HEK293 (cell line): ENCODE measurements at regions not wholly inside any gene's neighbourhood (a gene's known extent, or its start where the extent isn't known, plus 50 kb on each side); places are given as distances from the start of the nearest gene placed in this dataset.

Experiments
- CTCF ChIA-PET: fragments of 350-600 bp; formaldehyde crosslinking; extraction: SDS; loops from one replicate; lab custom pipeline; 2021; ENCODE audit warnings: antibody characterized with exemption; lab: Yijun Ruan, JAX
- POLR2A ChIA-PET: fragments of 300-600 bp; formaldehyde crosslinking; extraction: SDS; loops from one replicate; lab custom pipeline; 2020; ENCODE audit warnings: antibody characterized with exemption, inconsistent platforms; lab: Yijun Ruan, JAX
- H3K27ac ChIP-seq: fragments of 200-500 bp; sonication (Bioruptor generic); 2 replicates; pipeline ENCODE4 v1.5.1; 2014; ENCODE audit warnings: low read depth, low read length, control low read depth, inconsistent platforms; ENCODE audit errors: extremely low read depth
- H3K36me3 ChIP-seq, 2 experiments: fragments of 200-500 bp in 1 of 2; sonication (Bioruptor generic) in 1 of 2; 1 replicate in 1 of 2; 2 replicates in 1 of 2; pipeline ENCODE4 v1.5.1; 2014 to 2017; ENCODE audit warnings: inconsistent platforms in 2 of 2, low read length in 2 of 2; ENCODE audit not compliant: control insufficient read depth in 2 of 2, insufficient read depth in 1 of 2
- H3K4me1 ChIP-seq: fragments of 200-500 bp; sonication (Bioruptor generic); 2 replicates; pipeline ENCODE4 v1.5.1; 2014; ENCODE audit warnings: mild to moderate bottlenecking, low read length, inconsistent platforms; ENCODE audit not compliant: control insufficient read depth, insufficient read depth
- H3K4me3 ChIP-seq: 2 replicates; pipeline ENCODE4 v1.5.1; 2011; ENCODE audit warnings: low read depth, mild to moderate bottlenecking, control low read depth, low read length, moderate library complexity
- H3K9me3 ChIP-seq: fragments of 200-500 bp; sonication (Bioruptor generic); 2 replicates; pipeline ENCODE4 v1.5.1; 2014; ENCODE audit warnings: low read depth, low read length, inconsistent platforms; ENCODE audit not compliant: control insufficient read depth, insufficient read depth
- GLI4 ChIP-seq: fragments of 450-650 bp; formaldehyde crosslinking; IDR thresholded peaks from 2 replicates; pipeline ENCODE4 v1.5.1; 2016; ENCODE audit warnings: missing biosample characterization, missing genetic modification characterization
- IKZF3 ChIP-seq: fragments of 450-650 bp; IDR thresholded peaks from 2 replicates; pipeline ENCODE4 v1.5.0; 2018; ENCODE audit warnings: missing biosample characterization, mild to moderate bottlenecking, missing genetic modification characterization, moderate library complexity
- KLF7 ChIP-seq: fragments of 450-650 bp; formaldehyde crosslinking; IDR thresholded peaks from 2 replicates; pipeline ENCODE4 v1.5.1; 2016; ENCODE audit warnings: missing biosample characterization, missing genetic modification characterization, borderline replicate concordance
- SCRT2 ChIP-seq: fragments of 450-650 bp; formaldehyde crosslinking; IDR thresholded peaks from 2 replicates; pipeline ENCODE4 v1.5.1; 2016; ENCODE audit warnings: missing biosample characterization, missing genetic modification characterization
- ZBTB17 ChIP-seq: fragments of 450-650 bp; formaldehyde crosslinking; IDR thresholded peaks from 2 replicates; pipeline ENCODE4 v1.5.1; 2016; ENCODE audit warnings: missing biosample characterization, missing genetic modification characterization
- ZBTB21 ChIP-seq: fragments of 450-650 bp; formaldehyde crosslinking; IDR thresholded peaks from 2 replicates; pipeline ENCODE4 v1.5.1; 2017; ENCODE audit warnings: missing biosample characterization, missing genetic modification characterization
- ZNF24 ChIP-seq: fragments of 450-650 bp; formaldehyde crosslinking; IDR thresholded peaks from 2 replicates; pipeline ENCODE4 v1.5.1; 2016; ENCODE audit warnings: missing biosample characterization, missing genetic modification characterization
- ZNF366 ChIP-seq: fragments of 450-650 bp; formaldehyde crosslinking; conservative IDR thresholded peaks from 2 replicates; pipeline ENCODE4 v1.5.1; 2016; ENCODE audit warnings: missing biosample characterization, missing genetic modification characterization
- ZNF521 ChIP-seq: fragments of 450-650 bp; formaldehyde crosslinking; IDR thresholded peaks from 2 replicates; pipeline ENCODE4 v1.5.1; 2017; ENCODE audit warnings: missing biosample characterization, mild to moderate bottlenecking, missing genetic modification characterization
- ZNF692 ChIP-seq: fragments of 450-650 bp; formaldehyde crosslinking; IDR thresholded peaks from 2 replicates; pipeline ENCODE4 v1.5.1; 2016; ENCODE audit warnings: missing biosample characterization, missing genetic modification characterization
- ZNF76 ChIP-seq: fragments of 450-650 bp; formaldehyde crosslinking; IDR thresholded peaks from 2 replicates; pipeline ENCODE4; 2016; ENCODE audit warnings: low read depth, missing biosample characterization, missing genetic modification characterization, borderline replicate concordance
- ZNF792 ChIP-seq: fragments of 450-650 bp; formaldehyde crosslinking; IDR thresholded peaks from 2 replicates; pipeline ENCODE4 v1.5.1; 2016; ENCODE audit warnings: missing biosample characterization, missing genetic modification characterization
- ZNF837 ChIP-seq: fragments of 450-650 bp; formaldehyde crosslinking; IDR thresholded peaks from 2 replicates; pipeline ENCODE4 v1.5.1; 2016; ENCODE audit warnings: missing biosample characterization, missing genetic modification characterization
- ZSCAN18 ChIP-seq: fragments of 450-650 bp; formaldehyde crosslinking; IDR thresholded peaks from 2 replicates; pipeline ENCODE4 v1.5.1; 2016; ENCODE audit warnings: missing biosample characterization, missing genetic modification characterization
- TF ChIP-seq, protein P1 (sequence below): fragments of 450-650 bp; formaldehyde crosslinking; IDR thresholded peaks from 2 replicates; pipeline ENCODE4 v1.5.1; 2016; ENCODE audit warnings: missing biosample characterization, missing genetic modification characterization
- TF ChIP-seq, protein P2 (sequence below): fragments of 450-650 bp; formaldehyde crosslinking; IDR thresholded peaks from 2 replicates; pipeline ENCODE4 v1.5.1; 2016; ENCODE audit warnings: missing biosample characterization, missing genetic modification characterization, low read depth
- TF ChIP-seq, protein P3 (sequence below): fragments of 450-650 bp; formaldehyde crosslinking; IDR thresholded peaks from 2 replicates; pipeline ENCODE4 v1.5.1; 2016; ENCODE audit warnings: missing biosample characterization, missing genetic modification characterization, borderline replicate concordance

DNA sequence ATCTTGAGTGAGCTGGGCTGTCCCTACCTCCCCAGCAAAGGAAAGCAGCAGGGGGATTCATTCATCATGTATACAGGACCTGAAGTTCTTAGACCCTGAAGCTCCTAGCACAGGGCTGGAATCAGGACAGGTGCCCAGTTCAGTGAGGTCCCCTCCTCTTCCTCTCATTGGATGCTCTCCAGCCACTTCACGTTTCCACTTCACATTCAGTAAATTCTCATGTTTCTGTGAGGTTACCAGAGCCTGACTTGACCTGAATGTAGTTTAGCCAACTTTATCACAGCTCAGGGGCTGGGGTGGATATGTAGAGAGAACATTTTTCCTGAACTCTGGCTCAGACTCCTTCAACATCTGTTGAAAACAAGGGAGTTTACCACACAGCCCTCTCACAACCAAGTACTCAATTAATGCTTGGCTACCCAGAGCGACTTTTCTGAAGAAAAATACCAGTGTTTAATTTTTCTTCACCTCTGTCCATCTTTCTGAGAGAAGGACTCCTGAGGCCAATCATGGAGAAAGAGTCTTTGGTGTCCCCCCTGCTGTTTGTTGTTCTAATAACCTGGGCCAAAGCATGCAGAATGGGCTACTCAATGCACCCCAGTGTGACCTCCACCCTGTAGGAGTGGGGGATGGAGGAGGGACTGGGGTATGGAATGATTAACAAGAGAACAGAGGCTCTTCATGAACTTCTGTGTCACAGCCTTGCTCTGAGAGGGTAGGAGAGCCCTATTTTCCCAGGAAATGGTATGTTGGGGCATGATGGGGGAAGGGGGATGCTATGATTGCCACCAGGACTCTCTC, 108.3 kb upstream of the FGGY start:
- TF ChIP-seq ZNF24 (tag by site-specific recombination) (no peak), SCRT2 (no peak), ZNF521 (tag by site-specific recombination) (no peak), KLF7 (no peak), ZNF837 (tag by site-specific recombination) (no peak), ZNF76 (no peak), ZNF366 (tag by site-specific recombination) (no peak), ZBTB17 (tag by site-specific recombination) (no peak), ZNF792 (tag by site-specific recombination) (no peak), GLI4 (tag by site-specific recombination) (no peak), ZNF692 (tag by site-specific recombination) (no peak), IKZF3 (tag by site-specific recombination) (no peak), ZSCAN18 (tag by site-specific recombination) (no peak), ZBTB21 (tag by site-specific recombination) (no peak)
- TF ChIP-seq, protein P1, sequence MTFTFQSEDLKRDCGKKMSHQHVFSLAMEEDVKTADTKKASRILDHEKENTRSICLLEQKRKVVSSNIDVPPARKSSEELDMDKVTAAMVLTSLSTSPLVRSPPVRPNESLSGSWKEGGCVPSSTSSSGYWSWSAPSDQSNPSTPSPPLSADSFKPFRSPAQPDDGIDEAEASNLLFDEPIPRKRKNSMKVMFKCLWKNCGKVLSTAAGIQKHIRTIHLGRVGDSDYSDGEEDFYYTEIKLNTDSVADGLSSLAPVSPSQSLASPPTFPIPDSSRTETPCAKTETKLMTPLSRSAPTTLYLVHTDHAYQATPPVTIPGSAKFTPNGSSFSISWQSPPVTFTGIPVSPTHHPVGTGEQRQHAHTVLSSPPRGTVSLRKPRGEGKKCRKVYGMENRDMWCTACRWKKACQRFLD (tag by site-specific recombination), result no peak
- TF ChIP-seq, protein P2, sequence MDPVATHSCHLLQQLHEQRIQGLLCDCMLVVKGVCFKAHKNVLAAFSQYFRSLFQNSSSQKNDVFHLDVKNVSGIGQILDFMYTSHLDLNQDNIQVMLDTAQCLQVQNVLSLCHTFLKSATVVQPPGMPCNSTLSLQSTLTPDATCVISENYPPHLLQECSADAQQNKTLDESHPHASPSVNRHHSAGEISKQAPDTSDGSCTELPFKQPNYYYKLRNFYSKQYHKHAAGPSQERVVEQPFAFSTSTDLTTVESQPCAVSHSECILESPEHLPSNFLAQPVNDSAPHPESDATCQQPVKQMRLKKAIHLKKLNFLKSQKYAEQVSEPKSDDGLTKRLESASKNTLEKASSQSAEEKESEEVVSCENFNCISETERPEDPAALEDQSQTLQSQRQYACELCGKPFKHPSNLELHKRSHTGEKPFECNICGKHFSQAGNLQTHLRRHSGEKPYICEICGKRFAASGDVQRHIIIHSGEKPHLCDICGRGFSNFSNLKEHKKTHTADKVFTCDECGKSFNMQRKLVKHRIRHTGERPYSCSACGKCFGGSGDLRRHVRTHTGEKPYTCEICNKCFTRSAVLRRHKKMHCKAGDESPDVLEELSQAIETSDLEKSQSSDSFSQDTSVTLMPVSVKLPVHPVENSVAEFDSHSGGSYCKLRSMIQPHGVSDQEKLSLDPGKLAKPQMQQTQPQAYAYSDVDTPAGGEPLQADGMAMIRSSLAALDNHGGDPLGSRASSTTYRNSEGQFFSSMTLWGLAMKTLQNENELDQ (tag by site-specific recombination), result no peak
- TF ChIP-seq, protein P3, sequence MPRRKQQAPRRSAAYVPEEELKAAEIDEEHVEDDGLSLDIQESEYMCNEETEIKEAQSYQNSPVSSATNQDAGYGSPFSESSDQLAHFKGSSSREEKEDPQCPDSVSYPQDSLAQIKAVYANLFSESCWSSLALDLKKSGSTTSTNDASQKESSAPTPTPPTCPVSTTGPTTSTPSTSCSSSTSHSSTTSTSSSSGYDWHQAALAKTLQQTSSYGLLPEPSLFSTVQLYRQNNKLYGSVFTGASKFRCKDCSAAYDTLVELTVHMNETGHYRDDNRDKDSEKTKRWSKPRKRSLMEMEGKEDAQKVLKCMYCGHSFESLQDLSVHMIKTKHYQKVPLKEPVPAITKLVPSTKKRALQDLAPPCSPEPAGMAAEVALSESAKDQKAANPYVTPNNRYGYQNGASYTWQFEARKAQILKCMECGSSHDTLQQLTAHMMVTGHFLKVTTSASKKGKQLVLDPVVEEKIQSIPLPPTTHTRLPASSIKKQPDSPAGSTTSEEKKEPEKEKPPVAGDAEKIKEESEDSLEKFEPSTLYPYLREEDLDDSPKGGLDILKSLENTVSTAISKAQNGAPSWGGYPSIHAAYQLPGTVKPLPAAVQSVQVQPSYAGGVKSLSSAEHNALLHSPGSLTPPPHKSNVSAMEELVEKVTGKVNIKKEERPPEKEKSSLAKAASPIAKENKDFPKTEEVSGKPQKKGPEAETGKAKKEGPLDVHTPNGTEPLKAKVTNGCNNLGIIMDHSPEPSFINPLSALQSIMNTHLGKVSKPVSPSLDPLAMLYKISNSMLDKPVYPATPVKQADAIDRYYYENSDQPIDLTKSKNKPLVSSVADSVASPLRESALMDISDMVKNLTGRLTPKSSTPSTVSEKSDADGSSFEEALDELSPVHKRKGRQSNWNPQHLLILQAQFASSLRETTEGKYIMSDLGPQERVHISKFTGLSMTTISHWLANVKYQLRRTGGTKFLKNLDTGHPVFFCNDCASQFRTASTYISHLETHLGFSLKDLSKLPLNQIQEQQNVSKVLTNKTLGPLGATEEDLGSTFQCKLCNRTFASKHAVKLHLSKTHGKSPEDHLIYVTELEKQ (tag by site-specific recombination), result no peak
- Histone ChIP-seq H3K4me3 (no peak overlapping the region), H3K27ac (no peak overlapping the region), H3K9me3 (no peaks in the 10 kb centered on the region), H3K4me1 (no peaks in the 10 kb centered on the region), H3K36me3 (no peaks in the 10 kb centered on the region)
- ChIA-PET CTCF (no interaction called here), POLR2A (no interaction called here)
